GM19035 (cell line): ENCODE measurements at regions not wholly inside any gene's neighbourhood (a gene's known extent, or its start where the extent isn't known, plus 50 kb on each side); places are given as distances from the start of the nearest gene placed in this dataset.
"Not testable (repeated sequence)": the region's sequence is repeated elsewhere in the genome, so short reads cannot be mapped to it uniquely, and the experiment has no call there.

Experiments used
- ATAC-seq: cut with Tn5 transposase; IDR thresholded peaks from one replicate; pipeline ENCODE4 v1.9.1; 2021; ENCODE audit not compliant: unreplicated experiment

DNA sequence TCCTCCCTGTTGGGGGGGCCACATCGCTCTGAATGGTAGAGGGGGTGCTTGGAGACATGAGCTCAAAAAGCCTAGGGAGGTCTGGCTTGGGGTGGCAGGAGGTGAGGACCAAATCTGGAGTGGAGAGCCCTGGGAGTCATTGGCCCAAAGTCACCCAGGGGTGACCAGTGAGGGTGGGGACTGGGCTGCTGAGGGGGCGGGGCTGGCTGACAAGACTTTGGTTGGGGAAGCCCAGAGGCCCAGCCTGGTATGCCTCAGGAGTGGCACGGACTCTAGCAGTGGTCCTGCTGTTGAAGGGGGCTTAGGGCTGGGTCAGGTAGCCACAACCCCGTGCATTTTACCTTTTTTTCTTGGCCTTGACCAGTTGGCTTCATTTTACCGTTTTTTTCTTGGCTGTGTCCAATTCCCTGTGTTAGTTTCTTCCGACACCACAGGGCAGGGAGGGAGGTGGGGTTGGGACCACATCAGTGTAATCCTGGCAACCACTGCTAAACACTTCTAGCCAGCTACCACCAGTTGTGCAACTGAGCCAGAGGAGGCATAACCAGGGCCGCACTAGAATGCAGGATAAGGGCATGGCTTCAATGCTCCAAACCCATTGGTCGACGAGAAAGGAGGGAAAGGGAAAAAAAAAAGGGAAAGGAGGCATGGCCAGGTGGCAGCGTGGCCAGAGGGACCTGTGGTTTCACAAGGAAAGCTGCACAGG, 105.3 kb upstream of the C2CD4B start:
- no peak for ATAC-seq

DNA sequence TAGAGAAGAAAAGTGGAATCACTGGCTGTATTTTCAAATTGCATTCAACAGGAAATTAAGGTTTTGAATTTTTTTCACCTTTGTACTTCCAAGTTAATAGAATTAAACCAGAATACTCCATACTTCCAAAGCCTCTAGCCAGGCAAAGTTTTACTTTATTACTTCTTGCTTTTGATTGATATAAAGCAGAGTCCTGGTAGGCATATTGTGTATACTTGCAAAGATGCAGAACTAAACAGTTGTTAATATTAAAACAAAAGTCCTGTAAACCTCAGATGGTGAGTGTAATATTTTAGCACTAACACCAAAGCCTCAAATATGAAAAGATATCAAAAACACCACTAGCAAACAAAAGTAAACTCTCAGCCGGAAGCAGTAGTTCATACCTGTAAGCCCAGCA, 107.2 kb upstream of the C2CD4B start:
- no peak for ATAC-seq

DNA sequence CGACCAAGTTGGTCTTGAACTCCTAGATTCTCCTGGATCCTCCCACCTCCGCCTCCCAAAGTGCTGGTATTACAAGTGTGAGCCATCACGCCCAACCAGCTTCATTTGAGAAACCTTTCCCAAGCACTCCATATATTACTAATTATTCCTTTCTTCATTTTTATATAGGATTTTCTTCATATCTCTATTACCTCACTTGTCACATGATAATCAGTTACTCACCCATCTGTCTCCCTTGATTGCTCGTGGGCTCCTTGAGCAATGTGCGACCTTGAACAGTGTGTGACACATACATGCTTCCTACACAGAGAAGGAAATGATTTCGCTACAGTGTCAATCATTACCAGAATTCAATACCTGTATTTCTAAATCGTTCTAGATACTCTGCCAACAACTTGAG, 110.7 kb upstream of the C2CD4B start:
- no peak for ATAC-seq

DNA sequence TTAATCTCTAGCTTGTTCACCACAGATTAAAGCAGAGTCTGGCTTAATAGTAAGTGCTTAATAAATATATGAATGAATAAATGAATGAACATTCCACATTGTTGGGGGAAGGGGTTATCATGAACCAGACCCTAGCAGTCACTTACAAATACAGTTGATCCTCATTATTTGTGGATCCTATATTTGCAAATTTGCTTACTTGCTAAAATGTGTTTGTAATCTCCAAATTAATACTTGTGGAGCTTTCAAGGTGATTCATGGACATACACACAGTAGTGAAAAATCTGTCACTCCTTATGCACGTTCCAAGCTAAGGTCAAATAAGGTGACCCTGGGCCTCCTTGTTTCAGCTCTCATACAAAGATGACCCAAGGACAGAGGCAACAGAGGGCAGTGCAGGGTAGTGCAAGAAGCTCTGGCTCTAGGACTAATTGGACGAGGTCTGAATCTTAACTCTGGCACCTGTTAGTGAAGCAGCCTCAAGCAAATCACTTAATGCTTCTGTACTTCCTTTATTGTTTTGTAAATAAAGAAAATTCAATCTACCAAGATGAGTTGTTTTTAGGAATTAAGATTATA, 112.8 kb upstream of the C2CD4B start:
- no peak for ATAC-seq

DNA sequence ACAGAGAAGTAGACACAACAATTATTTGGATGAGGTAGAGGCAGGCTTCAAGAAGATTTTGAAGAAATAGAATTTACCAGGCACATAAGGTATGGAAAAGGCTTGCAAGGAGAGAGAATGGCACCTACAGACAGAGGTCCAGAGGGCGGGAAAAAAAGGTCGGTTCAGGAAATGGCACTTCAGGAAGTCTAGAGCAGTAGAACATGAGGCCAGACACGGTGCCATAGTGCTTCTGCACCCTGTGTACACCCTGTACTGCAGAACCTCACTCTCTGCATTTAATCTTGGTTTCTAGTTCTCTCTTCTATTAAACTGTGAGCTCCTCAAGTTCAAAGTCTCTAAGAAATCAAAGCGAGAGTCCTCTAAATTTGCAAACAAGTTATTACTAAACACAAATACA, 113.4 kb upstream of the C2CD4B start:
- ATAC-seq: no peak

DNA sequence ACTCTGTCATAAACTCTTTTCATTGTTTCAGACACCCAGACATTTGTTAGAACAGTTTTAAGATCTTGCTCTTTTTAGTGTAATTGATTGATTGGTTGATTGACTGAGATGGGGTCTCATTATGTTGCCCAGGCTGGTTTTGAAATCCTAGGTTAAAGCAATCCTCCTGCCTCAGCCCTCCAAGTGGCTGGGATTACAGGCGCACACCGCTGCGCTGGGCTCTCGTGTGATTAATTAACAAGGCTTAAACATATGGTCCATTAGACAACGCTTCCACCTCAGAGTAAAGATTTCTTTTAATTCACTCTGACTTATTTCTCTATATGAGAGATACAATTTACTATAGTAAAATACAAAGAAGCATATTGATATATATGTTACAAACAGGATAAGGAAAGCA, 114.0 kb upstream of the C2CD4B start:
- no peak for ATAC-seq

DNA sequence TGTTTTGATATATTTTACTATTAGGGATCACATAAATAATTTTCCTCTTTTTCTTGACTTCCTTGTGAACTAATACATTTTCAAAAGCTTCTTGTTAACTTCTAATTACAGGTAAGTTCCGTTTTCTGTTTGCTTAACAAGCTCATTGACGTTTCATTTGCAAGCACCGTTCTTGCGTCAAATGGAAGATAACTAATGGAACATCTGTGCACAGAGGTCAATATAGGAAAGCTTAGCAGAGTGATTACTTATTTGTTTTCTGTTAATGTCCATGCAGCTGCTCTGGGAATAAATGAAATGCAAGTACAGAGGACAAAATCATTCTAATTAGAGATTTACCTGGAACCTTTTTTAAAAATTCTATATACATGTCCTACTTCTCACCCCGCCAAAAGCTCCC, 115.5 kb upstream of the C2CD4B start:
- no peak for ATAC-seq

DNA sequence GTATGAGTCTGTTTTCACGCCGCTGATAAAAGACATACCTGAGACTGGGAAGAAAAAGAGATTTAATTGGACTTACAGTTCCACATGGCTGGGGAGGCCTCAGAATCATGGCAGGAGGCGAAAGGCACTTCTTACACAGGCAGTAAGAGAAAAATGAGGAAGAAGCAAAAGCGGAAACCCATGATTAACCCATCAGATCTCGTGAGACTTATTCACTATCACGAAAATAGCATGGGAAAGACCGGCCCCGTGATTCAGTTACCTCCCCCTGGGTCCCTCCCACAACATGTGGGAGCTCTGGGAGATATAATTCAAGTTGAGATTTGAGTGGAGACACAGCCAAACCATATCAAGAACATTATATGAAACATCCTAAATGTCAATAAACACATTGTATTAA, 116.7 kb upstream of the C2CD4B start:
- not testable (repeated sequence) for ATAC-seq

DNA sequence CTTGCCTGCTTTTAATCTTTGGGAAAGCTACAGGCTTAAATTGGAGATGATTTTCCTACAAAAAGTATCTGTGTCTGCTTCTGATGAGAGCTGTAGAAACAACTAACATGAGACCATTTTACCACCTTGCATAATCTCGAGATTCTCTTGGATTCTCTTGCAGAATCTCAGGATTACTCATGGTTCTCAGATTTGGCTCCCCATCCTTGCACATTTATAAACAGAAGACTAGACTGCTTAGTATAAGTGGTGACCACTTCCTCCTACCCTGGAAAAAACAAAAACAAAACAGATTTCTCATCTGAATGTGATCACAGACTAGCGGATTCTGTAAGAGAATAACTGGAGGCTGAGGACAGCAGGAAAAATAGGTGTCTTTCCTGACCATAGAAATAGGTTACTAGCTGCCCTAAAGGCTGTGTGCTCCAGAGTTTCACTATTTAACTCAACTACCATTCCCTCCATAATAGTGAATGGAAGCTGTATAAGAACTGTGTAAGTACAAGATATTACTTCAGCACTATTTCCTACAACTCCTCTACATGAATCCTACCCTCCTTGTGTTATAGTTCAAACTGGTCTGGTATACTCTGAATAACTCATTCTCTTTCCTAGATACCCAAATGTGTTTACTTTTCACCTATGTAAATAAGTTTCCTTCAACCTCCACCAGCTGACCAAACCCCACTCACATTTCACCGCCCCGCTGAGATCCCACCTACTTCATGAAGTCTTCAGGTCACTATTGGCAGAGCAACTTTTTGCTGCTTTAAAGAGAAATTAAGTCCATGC, 122.2 kb upstream of the C2CD4B start:
- ATAC-seq: no peak

DNA sequence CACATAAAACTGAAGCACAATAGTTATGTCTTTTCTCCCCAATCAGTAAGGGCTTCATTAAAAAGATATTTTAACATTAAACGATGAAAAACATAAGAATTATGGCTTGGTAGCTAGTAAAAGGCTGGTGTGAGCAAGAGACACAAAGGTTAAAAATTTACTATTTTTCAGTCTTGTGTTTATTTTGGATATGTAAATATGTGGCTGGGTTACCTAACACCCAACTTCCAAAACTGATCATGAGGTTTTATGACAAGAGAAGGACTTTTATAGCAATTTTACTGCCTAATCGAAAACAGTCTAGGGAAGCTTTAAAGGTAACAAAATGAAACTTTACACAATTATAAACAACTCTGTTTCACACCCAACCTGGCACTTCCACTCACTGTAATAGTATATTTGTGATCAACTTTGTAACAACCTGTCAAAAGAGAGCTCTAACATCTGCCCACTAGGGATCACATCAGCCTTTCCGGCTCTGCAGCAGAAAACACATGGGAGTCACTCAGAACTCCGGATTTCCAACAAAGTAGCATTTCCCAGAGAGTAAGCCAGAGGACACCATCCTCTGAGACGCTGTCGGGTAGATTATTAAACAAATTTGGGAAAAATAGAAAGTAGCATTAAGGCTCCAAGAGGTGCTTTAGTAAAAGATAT, 123.4 kb upstream of the C2CD4B start:
- no peak for ATAC-seq

DNA sequence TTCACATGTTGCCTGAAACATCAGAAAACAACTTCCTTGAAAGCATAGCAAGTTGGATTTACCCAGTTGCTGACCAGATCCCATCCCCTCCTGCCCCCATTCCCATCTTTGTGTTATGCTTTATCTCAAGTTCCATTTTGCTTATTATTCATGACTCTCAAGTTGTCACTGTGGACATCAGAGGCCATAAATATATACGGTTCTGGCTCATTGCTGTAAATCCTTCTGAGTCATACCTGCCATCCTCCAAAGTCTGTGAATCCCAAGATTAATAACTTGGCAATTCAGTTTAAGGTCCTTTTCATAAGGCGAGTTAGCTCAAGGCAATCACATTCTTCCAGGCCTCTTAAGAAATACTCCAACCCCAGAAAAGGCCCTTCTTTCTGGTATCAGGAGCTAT, 126.2 kb upstream of the C2CD4B start:
- ATAC-seq: no peak

DNA sequence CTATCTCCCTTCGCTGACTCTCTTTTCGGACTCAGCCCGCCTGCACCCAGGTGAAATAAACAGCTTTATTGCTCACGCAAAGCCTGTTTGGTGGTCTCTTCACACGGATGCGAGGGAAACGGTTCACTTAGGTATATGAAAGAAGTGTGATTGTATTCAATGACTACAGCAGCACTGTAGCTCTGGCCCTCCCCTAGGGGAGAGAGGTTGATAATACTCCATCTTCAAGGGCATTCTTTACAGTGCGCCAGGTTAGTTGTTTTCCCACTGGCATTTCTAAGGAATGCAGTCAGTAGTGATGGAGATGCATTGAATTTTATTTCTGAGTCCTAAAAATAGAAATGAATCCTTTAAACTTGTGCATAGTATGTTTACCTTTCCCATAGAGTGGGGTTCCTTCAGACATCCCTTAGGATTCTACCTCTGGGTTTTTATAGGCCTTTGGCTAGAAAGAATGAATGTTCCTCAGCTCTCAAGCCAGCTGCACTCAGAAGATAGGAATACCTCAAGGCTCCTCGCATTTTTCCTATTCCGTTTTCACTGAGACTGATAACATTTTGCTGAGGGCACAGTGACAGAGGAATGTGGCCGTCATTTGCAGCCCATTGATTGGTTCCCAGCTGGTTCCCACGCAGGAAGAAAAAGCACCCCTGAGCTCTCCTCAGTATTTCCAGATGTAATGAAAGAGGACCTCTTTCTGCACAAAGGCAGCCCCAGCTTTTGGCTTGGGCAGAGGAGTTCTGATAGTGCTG, 131.8 kb upstream of the C2CD4B start:
- ATAC-seq: no peak

DNA sequence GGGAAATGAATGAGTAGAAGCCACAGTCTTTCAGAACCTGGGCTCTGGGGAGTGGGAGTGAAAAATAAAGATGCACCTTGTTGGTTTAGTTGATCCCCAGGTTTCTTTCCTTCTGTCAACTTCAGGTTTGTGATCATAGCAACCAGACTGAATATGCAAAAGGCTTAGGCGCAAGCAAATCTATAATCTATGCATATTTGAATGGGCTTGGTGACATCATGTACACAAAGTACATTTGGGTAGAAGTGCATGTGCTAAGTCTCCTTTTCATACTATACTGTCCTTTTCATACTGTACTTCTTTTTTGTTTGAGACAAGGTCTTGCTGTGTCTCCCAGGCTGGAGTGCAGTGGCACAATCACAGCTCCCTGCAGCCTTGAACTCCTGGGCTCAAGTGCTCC, 132.4 kb upstream of the C2CD4B start:
- no peak for ATAC-seq

DNA sequence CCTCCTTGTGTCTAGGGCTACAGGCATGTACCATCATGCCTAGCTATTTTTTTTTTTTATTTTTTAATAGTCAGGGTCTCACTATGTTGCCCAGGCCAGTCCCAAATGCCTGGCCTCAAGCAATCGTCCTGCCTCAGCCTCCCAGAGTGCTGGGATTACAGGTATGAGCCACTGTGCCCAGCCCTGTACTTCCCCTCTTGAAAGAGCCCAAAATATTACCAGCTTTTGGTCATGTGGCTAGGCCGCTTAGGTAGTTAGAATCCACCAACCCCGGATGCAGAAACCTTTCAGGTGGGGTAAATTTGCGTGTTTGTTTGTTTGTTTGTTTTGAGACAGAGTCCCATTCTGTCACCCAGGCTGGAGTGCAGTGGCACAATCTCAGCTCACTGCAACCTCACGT, 132.8 kb upstream of the C2CD4B start:
- no peak for ATAC-seq

DNA sequence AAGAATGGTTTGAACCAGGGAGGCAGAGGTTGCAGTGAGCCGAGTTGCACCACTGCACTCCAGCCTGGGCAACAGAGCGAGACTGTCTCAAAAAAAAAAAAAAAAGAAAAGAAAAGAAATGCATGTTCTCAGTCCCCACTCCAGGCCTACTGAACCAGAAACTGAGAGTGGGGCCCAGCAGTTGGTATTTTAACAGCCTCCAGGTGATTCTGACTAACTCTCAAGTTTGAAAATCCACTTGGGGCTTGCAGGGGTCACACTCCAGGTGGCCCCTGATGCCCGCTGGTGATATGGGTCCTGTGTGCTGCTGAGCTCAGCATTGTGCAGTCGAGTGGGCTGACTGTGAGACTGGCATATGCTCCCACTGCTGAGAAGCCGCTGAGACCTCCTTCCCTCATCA, 133.7 kb upstream of the C2CD4B start:
- ATAC-seq: no peak

DNA sequence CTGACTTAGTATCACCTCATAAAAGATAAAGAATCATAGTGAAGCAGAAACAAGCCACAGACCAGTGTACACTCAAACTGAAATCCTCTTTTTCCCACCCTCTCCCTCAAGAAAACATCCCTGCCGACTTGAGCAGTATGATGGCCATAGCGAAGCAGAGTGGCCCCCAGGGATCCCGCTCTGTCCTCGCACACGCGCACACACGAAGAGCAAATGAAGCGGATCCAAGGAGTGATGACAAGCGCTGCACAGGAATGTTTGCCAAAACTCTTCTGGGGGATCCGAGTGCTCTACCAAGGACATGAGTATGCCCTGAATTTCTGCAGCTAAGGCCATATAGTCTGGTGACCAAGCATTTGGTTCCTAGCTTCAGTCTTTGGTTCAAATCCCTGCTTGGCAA, 134.5 kb upstream of the C2CD4B start:
- ATAC-seq: no peak

DNA sequence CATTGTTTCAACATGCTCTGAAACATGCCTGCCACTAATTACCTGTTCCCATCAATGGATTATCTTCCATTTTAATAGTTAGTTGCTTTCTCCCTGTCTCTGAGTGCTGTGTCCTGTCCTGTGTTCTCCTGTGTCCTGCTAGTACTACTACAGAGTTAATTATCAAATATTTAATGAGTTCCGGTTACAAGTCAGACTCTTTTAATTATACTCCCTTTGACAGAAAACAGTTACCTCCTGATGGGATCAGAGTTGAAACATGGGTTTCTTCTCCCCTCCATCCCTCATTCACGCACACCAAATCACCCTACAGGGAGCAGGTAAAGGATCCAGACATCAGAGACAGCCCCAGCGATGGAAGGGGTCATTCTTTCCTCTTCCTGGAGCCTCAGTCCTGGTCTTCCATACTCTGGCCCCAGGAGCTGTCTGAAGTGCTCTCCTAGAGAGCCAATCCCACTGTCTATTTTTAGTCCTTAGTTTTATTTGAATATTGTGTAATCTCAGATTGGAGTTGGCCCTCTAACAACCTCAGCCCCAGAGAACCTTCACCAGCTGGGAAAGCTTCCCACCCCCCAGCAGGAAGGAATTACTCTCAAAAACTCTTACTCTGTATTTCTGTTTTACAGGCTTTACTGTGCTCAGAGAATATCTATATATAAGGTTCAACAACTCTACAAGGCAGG, 137.0 kb upstream of the C2CD4B start:
- no peak for ATAC-seq

DNA sequence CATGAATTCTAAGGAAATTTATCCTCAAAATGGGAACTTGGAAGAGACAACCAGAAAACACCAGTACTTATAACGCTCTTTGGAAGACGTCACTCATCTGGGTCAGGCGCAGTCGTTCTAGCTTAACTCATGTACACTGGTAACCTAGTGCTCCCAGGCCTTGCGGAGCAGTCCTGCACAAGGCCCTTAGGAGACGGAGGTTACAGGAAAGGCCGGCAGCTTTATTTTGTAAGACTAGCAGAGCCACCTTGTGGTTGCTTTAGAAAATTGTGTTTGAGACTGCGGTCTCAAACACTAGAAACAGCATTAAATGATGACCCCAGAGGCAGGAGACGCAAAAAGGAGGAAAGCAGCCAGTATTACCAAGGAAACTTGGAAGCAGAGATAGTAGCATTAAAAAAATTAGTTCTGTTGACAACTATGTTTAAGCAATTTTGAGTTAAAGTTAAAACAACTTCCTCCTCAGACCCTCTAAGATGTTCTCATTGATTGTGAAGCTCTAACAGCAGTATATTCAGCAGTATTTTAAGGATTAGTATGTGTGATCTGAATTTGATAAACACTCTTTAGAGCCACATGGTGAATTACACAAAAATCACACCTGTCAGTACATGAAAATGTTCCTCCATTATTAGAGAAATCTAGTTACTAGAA, 141.9 kb upstream of the C2CD4B start:
- no peak for ATAC-seq

DNA sequence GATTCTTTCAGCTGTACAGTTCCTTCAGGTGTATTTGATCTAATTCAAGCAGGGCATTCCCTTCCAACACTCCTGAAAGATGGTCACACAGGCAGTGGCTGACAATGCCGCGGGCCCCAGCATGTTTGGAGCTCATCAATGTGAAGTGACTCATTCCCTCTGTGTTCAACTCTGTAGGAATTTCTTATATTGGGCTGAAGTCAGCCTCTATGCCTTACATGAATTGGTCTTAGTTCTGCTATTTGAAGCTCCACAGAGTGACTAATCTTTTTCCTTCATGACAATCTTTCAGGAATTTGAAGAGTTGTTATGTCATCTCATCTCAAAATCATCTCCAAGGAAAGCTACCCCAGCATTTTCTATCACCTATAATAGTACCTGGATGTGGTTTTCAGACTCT, 142.5 kb upstream of the C2CD4B start:
- no peak for ATAC-seq

DNA sequence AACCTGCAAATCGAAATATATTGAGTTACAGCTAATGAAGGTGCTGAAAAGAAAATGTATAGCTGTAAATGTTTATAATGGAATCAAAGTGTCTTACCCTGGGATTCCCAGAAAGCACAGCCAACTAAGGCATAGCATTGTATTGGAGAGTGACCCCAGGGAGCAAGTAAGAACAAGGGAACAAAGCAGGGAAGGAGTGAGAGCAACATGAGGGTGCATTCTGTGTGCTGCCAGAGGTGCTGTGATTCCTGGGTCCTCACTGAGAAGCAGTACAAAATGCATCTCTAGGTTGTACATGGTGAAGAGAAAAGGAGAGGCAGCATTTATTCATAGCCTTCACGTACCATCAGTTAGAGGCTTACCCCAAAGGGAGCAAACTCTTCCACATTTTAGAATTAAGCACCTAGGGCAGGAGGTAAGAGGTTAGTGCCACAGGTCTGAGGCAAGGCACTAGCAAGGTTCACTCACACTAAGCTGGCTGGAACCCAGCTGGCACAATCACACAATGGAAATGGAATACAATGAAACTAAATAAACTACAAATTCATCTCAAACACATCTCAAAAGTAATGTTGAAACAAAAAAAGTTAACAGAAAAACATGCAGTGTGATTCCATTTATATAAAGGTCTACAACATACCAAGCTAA, 151.5 kb upstream of the C2CD4B start:
- no peak for ATAC-seq
